ENCODE measurements at regions not wholly inside any gene's neighbourhood (a gene's known extent, or its start where the extent isn't known, plus 50 kb on each side); places are given as distances from the start of the nearest gene placed in this dataset.

DNA sequence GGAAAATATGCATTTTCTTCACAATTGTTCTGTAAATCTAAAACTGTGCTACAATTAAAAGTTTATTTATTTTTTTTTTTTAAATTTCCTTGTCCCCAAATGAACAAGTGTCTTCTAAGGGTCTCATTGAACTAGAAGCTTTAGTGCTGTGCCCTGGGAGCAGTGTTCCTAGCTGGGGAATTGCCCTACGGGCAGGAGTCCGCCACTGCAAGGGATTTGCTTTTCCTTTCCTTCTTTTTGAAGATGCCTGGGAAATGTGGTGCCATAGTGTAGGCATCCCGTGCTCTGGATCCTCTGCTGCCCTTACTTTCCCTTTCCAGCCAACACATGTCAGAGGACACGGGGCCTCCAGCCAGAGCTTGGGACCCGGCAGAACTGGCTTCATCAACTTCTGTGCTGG is 177.1 kb upstream of the CTBP2 start:
- DNase-seq (ENCODE audit: low spot score): no peak

DNA sequence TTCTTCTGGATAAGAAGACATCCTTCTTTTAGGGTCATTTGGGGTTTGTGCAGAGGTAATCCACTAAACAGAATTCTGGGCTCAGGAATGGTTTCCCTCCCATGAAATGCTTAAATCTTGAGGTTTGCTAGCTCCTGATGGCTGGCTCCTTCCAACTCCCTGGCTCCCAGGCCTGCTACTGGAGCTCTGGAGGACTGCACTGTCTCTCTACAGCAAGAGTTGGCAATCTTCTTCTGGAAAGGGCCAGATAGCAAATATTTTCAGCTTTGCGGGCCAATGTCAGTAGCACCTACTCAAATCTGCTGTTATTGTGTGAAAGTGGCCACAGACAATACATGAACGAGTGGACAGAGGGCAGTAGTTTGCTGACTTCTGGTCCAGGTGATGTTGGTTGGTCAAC is 174.2 kb upstream of the CTBP2 start:
- DNase-seq (ENCODE audit: low spot score): no peak

DNA sequence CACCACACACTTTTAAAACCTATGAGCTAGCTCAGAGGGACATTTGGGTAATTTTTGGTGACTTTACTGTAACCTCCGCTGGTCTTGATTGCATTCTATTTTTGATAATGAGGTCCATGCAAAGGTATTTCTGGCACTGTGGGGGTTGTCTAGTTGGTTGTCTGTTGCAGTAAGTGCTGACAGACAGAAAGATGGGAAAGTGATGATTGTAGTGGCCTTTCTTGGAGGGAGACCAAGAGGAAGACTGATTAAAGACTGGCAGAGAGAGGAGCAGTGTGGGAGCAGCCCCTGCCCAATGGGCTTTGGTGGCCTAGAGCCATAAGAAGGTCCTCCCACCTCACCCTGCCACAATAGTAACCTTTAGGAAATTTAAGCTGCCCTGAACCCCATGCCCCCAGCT is 173.4 kb upstream of the CTBP2 start:
- DNase-seq (ENCODE audit: low spot score): no peak

DNA sequence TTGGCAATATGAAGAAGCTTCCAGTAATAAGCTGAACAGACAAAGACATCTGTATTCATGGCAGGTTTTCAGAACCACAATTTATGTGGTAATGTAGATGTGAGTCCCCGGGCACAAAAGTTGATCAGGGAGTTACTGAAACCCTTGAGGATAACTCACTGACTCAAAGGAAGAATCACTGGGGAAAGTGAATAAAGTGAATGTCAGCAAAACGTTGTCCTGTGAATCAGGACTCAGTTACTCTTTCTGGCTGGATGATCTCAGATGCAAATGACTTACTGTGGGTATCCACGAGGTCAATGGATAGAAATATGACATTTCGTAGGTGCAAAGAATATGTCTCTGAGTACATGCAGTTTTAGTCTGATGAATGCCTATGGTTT is 172.8 kb upstream of the CTBP2 start:
- no peak for DNase-seq (ENCODE audit: low spot score)

DNA sequence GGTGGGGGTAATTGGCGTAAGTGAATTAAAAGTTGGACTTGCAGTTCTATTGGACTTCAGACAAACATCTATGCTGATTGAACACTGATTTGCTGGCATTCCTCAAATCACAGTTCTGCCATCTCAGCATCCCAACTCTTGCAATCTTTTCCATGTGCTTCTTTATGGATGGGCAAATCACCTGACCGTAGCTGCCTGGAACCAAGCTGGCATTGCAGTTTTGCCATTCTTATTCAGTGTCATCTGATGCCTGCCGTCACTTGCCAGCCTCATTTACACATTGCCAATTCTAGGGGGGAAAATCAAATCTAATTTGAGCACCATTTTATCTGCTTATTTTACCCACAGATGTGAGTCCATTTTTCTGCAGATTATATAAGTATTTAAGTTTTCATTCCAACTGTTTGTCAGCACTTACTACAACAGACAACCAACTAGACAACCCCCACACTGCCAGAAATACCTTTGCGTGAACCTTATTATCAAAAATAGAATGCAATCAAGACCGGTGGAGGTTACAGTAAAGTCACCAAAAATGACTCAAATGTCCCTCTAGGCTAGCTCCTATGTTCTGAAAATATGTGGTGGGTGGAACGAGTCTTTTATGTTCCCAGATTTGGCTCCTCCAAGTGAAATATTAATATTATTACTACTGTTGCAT is 172.3 kb upstream of the CTBP2 start:
- no peak for DNase-seq (ENCODE audit: low spot score)

DNA sequence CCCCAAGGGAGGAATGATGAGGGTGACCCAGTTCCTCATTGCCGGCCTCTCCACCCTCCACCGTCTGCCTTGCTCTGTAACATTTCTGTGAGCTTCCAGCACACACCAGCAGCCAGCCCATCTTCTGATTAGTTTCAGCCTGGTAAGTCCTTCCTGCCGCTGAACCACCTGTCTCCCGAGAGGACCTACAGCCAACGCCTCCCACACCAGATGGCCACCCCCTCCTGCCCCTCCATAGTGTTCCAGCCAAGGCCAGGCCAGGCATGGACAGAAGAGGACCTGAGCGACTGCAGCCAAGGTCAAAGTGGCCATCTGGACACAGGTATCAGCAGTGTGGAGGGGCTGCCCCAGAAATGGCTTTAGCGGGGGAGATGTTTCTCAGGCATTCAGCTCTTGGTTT is 170.7 kb upstream of the CTBP2 start:
- no peak for DNase-seq (ENCODE audit: low spot score)

DNA sequence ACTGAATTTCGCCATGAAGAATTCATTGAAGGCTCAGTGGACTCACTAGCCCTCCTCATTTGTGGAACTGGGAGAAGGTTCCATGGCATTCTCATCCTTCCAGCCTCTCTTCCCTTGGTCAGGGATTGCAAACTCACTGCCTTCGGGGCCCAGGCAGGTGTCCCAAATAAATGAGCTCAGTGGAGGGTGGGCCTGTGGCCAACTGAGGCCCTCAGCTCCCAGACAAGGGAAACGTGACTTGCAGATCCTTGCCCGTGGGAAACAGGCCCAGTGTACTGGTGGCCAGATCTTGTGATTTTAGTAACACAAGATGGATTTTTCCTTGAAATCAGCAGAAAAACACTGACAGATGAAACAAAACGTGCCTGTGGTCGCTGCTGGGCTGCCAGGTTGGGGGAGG is 168.7 kb upstream of the CTBP2 start:
- no peak for DNase-seq (ENCODE audit: low spot score)

DNA sequence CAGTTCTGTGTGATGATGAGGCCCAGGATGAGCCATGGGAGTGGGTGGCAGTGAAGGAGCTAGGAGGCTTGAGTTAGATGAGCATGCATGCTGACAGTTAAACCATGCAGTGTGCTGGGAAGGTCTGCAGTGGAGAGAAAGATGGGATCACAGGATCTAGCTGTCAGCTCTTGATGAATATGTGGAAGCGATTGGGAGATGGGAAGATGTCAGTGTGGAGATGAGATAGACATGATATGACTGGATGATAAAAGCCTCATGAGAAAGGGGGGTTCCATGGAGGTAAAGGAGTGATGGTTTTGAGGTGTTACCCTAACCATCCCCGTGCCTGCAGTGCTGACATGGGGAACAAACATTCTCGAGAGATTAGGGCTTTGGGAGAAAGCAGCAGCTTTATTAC is 165.0 kb upstream of the CTBP2 start:
- DNase-seq (ENCODE audit: low spot score): no peak

DNA sequence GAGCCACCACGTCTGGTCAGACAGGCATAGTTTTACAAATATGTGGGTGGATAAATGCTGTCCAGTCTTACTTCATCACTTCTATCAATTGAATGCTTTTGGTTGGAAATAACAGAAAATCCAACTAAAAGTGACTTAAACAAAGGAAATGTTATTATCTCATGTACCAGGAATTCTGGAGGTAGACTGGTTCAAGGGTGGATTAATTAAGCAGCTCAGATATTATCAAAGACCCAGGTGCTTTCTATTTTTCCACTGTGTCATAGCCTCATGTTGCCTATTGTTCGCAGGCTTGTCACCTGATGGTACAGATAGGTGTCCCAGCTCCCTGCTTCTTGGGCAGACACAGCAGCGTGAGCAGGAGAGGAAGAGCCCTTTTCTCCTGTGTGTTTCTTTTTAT is 156.1 kb upstream of the CTBP2 start:
- DNase-seq (ENCODE audit: low spot score): no peak

DNA sequence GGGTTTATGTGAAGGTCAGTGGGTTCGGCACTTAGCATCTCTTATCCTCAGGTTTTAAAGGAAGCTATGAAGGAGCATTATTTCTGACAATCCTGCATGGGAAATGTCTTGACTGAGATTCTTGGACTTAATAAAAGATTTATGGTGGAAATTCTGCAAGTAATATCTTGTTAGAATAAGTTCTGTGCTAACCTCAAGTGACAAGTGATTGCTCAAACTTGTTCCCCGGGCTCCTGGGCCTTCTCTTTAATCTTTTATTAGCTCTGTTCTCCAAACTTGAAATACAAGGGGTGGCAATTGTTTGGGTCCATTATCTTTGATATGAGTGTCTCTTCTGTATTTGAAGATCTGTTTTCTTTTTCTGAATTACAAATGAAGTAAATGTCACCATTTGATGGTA is 140.6 kb upstream of the CTBP2 start:
- DNase-seq (ENCODE audit: low spot score): no peak

DNA sequence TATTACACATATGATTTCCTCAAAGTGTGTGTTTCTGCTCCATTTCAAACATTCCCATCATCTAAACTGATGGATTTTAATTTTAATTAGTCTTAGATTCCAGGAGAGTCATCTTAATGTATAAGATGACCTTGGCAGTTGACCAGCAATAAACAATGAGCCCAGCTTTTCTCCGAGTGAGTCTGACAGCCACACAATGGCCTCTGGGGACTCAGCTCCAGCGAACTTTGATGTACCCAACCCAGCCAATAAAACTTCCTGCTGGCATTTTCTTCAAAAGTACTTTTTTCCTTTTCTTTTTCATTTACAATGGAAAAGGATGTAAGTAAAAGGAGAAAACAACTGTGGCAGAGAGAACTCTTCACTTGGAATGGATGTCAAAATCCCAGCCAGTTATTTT is 139.1 kb upstream of the CTBP2 start:
- no peak for DNase-seq (ENCODE audit: low spot score)

DNA sequence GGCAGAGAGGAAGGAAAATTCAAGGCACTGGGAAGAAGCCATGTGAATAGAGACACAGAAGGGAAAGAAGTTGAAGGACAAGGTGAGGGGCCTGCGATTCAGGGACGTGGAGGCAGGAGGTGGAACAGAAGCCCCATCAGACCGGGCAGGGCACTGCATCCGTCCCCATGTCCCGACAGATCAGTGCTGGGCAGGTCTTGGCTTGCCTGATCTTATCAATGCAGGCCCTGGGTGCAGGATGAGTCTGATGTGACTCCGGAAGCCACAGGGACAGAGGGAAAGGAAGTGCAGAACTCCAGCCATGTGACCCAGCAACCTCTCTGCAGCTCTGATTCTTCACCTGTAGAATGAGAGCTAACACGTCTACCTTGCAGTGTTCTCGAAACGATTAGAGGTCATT is 136.2 kb upstream of the CTBP2 start:
- no peak for DNase-seq (ENCODE audit: low spot score)

DNA sequence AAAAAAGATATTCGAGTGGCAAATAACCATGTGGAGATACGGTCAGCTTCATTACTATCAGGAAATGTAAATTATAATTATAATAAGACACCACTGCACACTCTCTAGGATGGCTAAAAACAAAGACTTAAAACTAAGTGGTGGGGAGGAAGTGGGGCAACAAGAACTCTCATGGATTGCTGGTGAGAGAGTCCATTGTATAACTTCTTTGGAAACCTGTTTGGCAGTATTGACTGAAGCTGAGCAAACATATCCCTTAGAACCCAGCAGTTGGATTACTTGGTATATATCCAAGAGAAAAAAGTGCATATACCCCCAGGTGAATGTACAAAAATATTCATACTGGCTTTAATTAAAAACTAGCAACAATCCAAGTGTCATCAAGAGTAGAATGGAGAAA is 133.7 kb upstream of the CTBP2 start:
- no peak for DNase-seq (ENCODE audit: low spot score)

DNA sequence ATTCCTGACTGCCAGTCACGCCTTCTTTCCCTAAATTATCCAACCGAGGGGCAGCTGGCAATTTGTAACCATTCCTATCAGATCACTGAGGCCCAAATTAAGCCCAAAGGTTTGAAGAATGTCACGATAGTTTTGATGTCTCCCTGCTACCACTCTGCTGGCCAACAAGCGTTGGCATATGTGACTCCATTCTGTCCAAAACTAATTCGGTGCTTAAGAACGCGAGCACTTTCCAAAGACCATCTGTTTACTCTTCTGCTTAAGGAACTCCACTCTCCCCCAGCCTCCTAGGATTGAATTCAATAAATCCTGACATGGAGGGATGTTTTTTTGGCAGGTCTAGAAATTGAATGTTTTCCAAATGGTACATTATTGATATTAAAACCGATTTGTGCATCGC is 131.5 kb upstream of the CTBP2 start:
- DNase-seq (ENCODE audit: low spot score): no peak

DNA sequence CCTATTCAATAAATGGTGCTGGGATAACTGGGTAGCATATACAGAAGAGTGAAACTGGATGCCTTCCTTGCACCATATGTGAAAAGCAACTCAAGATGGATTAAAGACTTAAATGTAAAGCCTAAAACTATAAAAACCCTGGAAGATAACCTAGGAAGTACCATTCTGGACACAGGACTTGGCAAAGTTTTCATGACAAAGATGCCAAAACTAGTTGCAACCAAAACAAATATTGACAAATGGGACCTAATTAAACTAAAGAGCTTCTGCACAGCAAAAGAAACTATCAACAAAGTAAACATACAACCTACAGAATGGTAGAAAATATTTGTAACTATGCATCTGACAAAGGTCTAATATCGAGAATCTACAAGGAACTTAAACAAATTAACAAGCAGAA is 129.1 kb upstream of the CTBP2 start:
- no peak for DNase-seq (ENCODE audit: low spot score)

DNA sequence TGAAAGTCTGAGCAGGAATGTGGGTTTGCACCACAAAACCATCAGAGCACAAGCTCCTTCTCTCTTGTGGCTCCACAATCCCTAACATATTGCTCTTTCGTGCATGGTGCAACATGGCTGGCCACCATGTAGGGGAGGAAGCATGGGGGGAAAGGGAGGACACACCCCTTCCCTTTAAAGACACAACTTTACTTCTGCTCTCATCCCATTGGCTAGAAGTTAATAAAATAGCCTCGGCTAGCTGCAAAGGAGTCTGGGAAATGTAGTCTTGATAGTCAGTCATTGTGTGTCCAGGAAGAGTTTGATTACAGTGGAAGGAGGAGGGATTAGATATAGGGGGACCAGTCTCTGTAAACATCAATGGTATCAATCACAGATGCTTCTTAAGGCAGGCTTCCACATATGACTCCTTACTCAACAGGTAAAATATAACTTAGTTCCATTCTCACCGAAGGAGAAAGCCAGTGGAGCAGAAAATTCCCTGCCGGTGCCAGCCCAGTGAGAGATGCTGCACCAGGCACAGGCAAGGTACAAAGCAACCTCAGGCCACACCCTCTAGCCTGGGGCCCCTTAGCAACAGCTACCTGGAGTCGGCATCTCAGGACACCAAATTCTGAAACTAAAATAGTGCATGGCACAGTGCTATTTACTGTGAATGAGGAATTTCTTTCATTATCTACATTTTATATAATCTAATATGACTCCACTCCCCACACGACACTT is 124.7 kb upstream of the CTBP2 start:
- no peak for DNase-seq (ENCODE audit: low spot score)

DNA sequence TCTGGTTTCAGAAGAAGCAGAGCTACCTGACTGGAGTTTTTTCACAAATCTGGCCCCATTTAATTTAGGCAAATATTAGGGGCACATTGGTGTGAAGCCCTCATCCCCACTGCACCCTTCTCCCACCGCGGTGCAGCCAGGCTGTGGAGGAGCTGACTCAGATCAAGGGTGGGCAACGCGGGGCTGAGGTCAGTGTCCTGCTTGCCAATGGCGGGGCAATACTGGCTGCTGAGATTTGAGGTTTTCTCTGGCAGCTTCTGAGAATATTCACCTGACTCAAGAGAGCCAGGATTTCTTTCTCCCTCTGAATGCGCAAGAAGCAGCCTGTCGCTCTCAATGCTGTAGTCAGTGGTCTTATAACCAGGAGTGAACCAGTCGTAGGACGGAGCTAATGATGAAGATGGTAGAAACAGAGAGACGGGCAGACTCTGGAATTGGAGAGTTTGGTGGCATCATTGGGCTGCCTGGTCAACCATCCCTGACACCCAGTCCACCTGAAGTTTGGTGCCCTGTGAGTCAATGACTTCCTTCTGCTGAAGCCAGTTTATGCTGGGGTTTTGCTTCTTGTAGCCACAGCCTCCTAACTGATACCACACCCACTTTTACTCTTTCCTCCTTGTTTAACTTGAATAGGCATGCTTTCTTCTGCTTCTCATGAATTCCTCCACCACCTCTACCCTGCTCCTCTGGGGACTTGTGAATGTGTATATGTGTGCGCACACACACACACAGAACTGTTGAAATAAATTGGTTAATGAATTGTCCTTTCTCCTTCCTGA is 123.7 kb upstream of the CTBP2 start:
- DNase-seq (ENCODE audit: low spot score): no peak

DNA sequence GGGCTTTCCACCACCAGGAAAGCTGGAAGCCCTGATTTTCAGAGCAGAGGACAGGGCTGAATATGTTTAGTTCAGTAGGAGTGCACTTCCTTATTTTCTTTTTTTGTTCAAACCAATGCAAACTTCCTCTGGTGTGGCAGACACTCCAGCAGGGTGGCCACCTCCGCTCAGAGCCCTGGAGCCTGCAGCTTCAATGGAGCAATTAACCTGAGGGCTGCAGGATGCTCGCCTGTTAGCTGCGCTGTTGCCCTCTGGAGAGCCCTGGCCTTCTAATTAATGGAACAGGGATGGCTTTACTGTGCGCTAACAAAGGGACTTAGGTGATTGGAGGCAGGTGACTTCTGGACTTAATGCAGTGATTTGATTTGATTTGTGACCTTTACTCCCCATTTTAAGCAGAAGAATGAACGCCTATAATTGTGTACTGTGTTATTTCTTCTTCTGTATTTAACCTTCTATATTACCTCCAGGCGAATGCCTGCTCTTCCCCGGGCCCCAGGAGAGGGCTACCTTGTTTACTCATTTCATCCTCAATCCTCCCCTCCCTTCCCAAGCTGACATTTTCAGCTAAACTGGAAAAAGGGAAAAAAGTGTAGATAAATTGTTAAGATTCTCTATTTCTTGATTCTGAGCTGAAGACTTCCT is 123.0 kb upstream of the CTBP2 start:
- no peak for DNase-seq (ENCODE audit: low spot score)

DNA sequence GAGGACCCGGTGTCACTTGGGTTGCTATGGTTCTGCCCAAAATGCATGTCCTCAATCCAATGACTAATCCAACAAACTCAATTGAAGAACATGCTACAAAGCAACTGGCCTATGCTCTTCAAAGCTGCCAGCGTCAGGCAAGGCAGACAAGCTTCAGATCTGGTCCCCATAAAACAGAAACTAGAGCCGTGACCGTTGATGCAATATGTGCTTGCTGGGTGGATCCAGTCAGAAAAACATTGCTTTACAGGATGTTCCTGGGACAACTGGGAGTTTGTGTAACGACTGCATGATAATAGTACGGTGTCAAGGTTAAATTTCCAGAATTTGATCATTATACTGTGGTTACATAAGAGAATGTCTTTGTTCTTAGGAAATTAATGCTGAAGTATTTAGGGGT is 120.7 kb upstream of the CTBP2 start:
- DNase-seq (ENCODE audit: low spot score): no peak

DNA sequence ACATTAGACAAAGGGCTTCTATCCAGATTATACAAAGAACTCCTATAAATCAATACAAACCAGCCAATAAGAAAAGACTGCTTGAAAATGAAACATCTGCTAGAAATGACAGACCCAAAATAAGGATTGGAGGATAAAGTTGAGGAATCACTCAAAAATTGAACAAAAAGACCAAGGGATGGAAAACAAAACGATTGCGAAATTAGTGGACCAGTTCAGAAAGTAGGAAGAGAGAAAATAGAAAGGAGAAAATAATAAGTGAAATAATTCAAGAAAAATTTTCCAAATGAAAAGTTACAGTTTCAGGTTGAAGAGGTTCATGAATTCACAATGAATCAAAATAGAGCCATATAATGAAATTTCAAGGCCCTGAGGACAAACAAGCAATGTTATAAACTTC is 115.8 kb upstream of the CTBP2 start:
- no peak for DNase-seq (ENCODE audit: low spot score)

DNA sequence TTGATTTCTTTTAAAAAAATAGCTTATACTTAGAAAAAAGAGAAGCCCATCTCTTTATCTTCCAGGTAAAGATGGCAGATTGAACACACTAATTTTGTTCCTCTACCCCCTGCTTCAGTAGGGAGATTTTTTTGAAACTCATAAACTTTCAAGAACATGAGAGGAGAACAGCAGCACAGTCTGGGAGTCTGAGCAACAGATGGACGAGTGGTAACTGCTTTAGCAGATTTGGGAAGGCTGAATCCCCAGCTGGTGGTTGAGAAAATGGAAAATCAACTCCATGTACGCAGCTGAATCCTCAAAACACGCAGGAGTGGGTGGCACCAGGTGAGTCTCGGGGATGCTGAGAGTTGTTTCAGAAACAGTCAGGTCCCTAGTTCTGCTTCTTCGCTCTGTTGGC is 114.6 kb upstream of the CTBP2 start:
- no peak for DNase-seq (ENCODE audit: low spot score)

DNA sequence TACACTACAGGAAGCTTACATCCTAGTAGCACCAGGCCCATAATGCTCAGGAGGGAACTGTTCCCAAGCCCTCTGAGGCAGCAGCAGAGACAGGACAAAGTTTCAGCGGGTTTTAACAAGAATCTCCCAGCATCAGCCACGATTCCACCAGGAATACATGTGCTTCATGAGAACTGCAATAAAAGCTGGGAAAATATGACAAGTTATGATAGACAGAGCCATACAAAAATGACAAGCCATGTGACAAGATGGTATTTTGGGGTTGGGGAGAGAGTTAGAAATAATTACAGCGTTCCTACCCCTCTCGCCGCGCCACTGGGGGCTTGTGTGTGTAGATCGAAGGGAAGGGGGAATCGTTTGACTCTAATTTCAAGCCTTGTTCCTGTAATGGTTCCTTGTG is 112.7 kb upstream of the CTBP2 start:
- DNase-seq (ENCODE audit: low spot score): no peak

DNA sequence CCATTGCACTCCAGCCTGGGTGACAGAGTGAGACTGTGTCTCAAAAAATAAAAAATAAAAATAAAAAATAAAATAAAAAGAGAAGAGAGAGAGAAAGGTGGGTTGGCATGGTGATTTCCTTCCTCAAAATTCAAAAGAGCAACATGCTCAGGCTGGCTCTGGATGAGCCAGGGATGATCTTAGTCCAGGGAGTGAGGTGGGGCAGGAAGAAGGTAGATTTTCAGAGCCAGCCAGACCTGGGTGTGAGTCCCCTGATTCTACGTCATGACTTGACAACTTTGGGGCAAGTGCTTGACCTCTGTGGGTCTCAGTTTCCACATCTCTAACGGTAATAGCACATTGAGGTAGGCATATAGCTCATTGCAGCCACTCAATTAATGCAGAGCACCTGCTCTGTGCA is 109.4 kb upstream of the CTBP2 start:
- DNase-seq (ENCODE audit: low spot score): no peak
